HepG2 (cell line): ENCODE measurements at regions not wholly inside any gene's neighbourhood (a gene's known extent, or its start where the extent isn't known, plus 50 kb on each side); places are given as distances from the start of the nearest gene placed in this dataset.

ENCODE experiments used
- ATAC-seq: fragments of 200-7000 bp; cut with Tn5 transposase; 3 replicates; pipeline ENCODE4 v1.9.1; 2020; ENCODE audit warnings: mild to moderate bottlenecking, moderate library complexity
- BruUV-seq: library from RNA; stranded (reverse); fragments of 400-500 nt; replicated peaks from 2 replicates; lab custom pipeline; 2021; lab: Mats Ljungman, UMichigan
- CTCF ChIA-PET: fragments of 300-600 bp; formaldehyde crosslinking; extraction: SDS; loops from one replicate; lab custom pipeline; 2021; ENCODE audit warnings: low total read pairs, inconsistent platforms, low intra/inter-chr PET ratio; lab: Yijun Ruan, JAX
- POLR2A ChIA-PET: fragments of 350-600 bp; sonication (Branson Sonifier 250); formaldehyde crosslinking; loops from one replicate; lab custom pipeline; 2020; ENCODE audit warnings: antibody characterized with exemption, inconsistent platforms; lab: Yijun Ruan, JAX
- DNase-seq: peaks from one replicate; pipeline ENCODE4 v3.0.0-alpha.2; 2015; ENCODE audit warnings: low spot score
- FAIRE-seq: peaks from 3 replicates; lab custom pipeline; 2011; peaks lifted over from hg19 to GRCh38; lab: Jason Lieb, UNC
- H2AFZ ChIP-seq: one replicate; pipeline ENCODE4 v1.6.1; 2011; ENCODE audit warnings: low read length, inconsistent platforms
- H3K27ac ChIP-seq: fragments of 300-600 bp; 3 replicates; pipeline ENCODE4 v1.8.0; 2011; ENCODE audit warnings: mixed run types, mild to moderate bottlenecking, mixed read lengths, low read length, inconsistent platforms; ENCODE audit not compliant: insufficient read depth; ENCODE audit errors: extremely low read length
- H3K27me3 ChIP-seq, 2 experiments: fragments of 200-600 bp in 1 of 2; 2 replicates in 1 of 2; 3 replicates in 1 of 2; pipeline versions ENCODE4 v1.6.0 to v1.8.0; 2011; ENCODE audit warnings: low read length in 2 of 2, mild to moderate bottlenecking in 2 of 2, moderate library complexity in 2 of 2, inconsistent platforms in 1 of 2; ENCODE audit not compliant: insufficient read depth in 2 of 2, control insufficient read depth in 1 of 2
- H3K36me3 ChIP-seq, 2 experiments: fragments of 200-600 bp in 1 of 2; replicated peaks in 1 of 2; 2 replicates in 1 of 2; 3 replicates in 1 of 2; pipeline versions ENCODE4 v1.5.1 to v1.8.0; 2011; ENCODE audit warnings: low read length in 2 of 2, inconsistent platforms in 1 of 2; ENCODE audit not compliant: insufficient read depth in 2 of 2, control insufficient read depth in 1 of 2
- H3K4me1 ChIP-seq: 2 replicates; pipeline ENCODE4 v1.5.1; 2012; ENCODE audit warnings: low read length, inconsistent platforms; ENCODE audit not compliant: insufficient read depth
- H3K4me2 ChIP-seq: 2 replicates; pipeline ENCODE4 v1.6.0; 2011; ENCODE audit warnings: low read depth, low read length, inconsistent platforms
- H3K4me3 ChIP-seq, 3 experiments: fragments of 200-600 bp in 1 of 3; sonication (generic), shearing (Covaris generic) in 1 of 3; replicated peaks in 1 of 3; 2 replicates each; pipeline ENCODE4 v1.5.1; 2011 to 2016; ENCODE audit warnings: low read length in 3 of 3, inconsistent platforms in 2 of 3, low read depth in 2 of 3, mild to moderate bottlenecking in 2 of 3, control low read depth in 1 of 3, mixed read lengths in 1 of 3; ENCODE audit not compliant: insufficient read depth in 1 of 3
- H3K79me2 ChIP-seq: one replicate; pipeline ENCODE4 v1.6.1; 2011; ENCODE audit warnings: low read length, inconsistent platforms; ENCODE audit not compliant: insufficient read depth
- H3K9ac ChIP-seq: 2 replicates; pipeline ENCODE4 v1.6.0; 2011; ENCODE audit warnings: mild to moderate bottlenecking, low read depth, low read length, inconsistent platforms; ENCODE audit not compliant: insufficient read depth
- H3K9me3 ChIP-seq: 2 replicates; pipeline ENCODE4 v1.5.1; 2012; ENCODE audit warnings: mild to moderate bottlenecking, low read length
- H4K20me1 ChIP-seq: 2 replicates; pipeline ENCODE4 v1.6.0; 2011; ENCODE audit warnings: inconsistent platforms, mild to moderate bottlenecking, low read length, moderate library complexity; ENCODE audit not compliant: insufficient read depth
- ESRRA ChIP-seq: sonication (generic); formaldehyde crosslinking; IDR thresholded peaks from 2 replicates; pipeline ENCODE4 v1.5.1; 2020; ENCODE audit warnings: mild to moderate bottlenecking, low read depth, missing genetic modification reagents
- FOXO1 ChIP-seq: sonication (generic); formaldehyde crosslinking; IDR thresholded peaks from 2 replicates; pipeline ENCODE4 v1.4.0; 2020; ENCODE audit warnings: missing genetic modification reagents
- PATZ1 ChIP-seq: sonication (generic); formaldehyde crosslinking; IDR thresholded peaks from 2 replicates; pipeline ENCODE4 v1.4.0; 2020; ENCODE audit warnings: missing genetic modification reagents
- SNRNP70 ChIP-seq: fragments of 200-400 bp; formaldehyde crosslinking; IDR thresholded peaks from 2 replicates; pipeline ENCODE4 v1.6.1; 2017; ENCODE audit warnings: mild to moderate bottlenecking, low read depth, low read length, moderate library complexity
- SP4 ChIP-seq: sonication (generic); formaldehyde crosslinking; IDR thresholded peaks from 2 replicates; pipeline ENCODE4 v1.8.1; 2023; ENCODE audit warnings: mild to moderate bottlenecking, missing genetic modification reagents
- UBTF ChIP-seq: sonication (generic); formaldehyde crosslinking; IDR thresholded peaks from 2 replicates; pipeline ENCODE4 v1.4.0; 2020; ENCODE audit warnings: mild to moderate bottlenecking, missing genetic modification reagents
- ZBTB33 ChIP-seq: sonication (generic); formaldehyde crosslinking; IDR thresholded peaks from 2 replicates; pipeline ENCODE4 v1.4.0; 2020; ENCODE audit warnings: missing genetic modification reagents
- ZFX ChIP-seq: sonication (generic); formaldehyde crosslinking; IDR thresholded peaks from 2 replicates; pipeline ENCODE4 v1.4.0; 2020; ENCODE audit warnings: mild to moderate bottlenecking, low read depth, missing genetic modification reagents, moderate library complexity
- ZFY ChIP-seq: sonication (generic); formaldehyde crosslinking; IDR thresholded peaks from 2 replicates; pipeline ENCODE4 v1.4.0; 2020; ENCODE audit warnings: missing genetic modification reagents
- ZNF530 ChIP-seq: sonication (generic); formaldehyde crosslinking; IDR thresholded peaks from 2 replicates; pipeline ENCODE4 v1.5.0; 2020; ENCODE audit warnings: low read depth, mild to moderate bottlenecking, missing genetic modification reagents
- ZNF577 ChIP-seq: sonication (generic); formaldehyde crosslinking; IDR thresholded peaks from 2 replicates; pipeline ENCODE4 v1.4.0; 2020; ENCODE audit warnings: mild to moderate bottlenecking, low read depth, missing genetic modification reagents, borderline replicate concordance
- WGBS: methylation state at CpG from one replicate; pipeline ENCODE4 v1.1.6; 2017; ENCODE audit warnings: low lambda C conversion rate; 5-methylcytosine and 5-hydroxymethylcytosine counted together
- in situ Hi-C: cut with HindIII; loops from 2 replicates; pipeline ENCODE4 v1.10.0; 2017; ENCODE audit warnings: low pct_unique_long_range_greater_than_20kb; ENCODE audit not compliant: extremely low pct_ligation_motif_present
- intact Hi-C: fragments of 100-400 bp; cut with micrococcal nuclease; formaldehyde crosslinking; loops from one replicate; pipeline ENCODE4 v1.10.0; 2022; ENCODE audit not compliant: unreplicated experiment

- no peak for TF ChIP-seq ZNF530 (CRISPR knock-in tag)
- TF ChIP-seq ESRRA (CRISPR knock-in tag) = no peak
- no peak for TF ChIP-seq SNRNP70
- 0 out of 2 replicates have a peak, but pooled peaks have one; percentile 25 for TF ChIP-seq UBTF (CRISPR knock-in tag)
- TF ChIP-seq ZBTB33 (CRISPR knock-in tag) = 0 out of 2 replicates have a peak, but pooled peaks have one; percentile 26
- no peak for TF ChIP-seq FOXO1 (CRISPR knock-in tag)
- TF ChIP-seq ZFX = peak; percentile 38; the same call in 1 of the 2 replicates
- TF ChIP-seq, all 625 proteins: peak for 8
These were observed 69.5 kb downstream of the KLF15 start (continued) for GRCh38 chr3:126287536-126288241.

- Histone ChIP-seq H3K4me1 (peaks cover 11% of the 10 kb centered on the region; the same call in 1 of the 2 replicates), H3K27ac (no peak overlapping the region)
- POLR2A ChIA-PET = no interaction called here
- BruUV-seq = no TSS peak
- FAIRE-seq = no peak
- TF ChIP-seq ZFY (CRISPR knock-in tag) (0 out of 2 replicates have a peak, but pooled peaks have one; percentile 15), ZNF577 (no peak), SP4 (CRISPR knock-in tag) (no peak), PATZ1 (CRISPR knock-in tag) (peak; percentile 47; the same call in 1 of the 2 replicates)
- TF ChIP-seq, all 625 proteins: peak for 2
- Histone ChIP-seq H3K36me3 (no peaks in the 10 kb centered on the region), H2AFZ (no peak overlapping the region), H3K4me2 (peak overlapping the region; percentile 71), H3K79me2 (no peaks in the 10 kb centered on the region), H3K4me3 (peak overlapping the region in 1 of 3 experiments; percentile 60; a peak in 1 of 6 replicates), H3K9ac (no peak overlapping the region), H3K27me3 (peaks cover 2 to 27% of the 10 kb centered on the region in 2 experiments), H4K20me1 (no peaks in the 10 kb centered on the region), H3K9me3 (no peaks in the 10 kb centered on the region)
- DNase-seq (no peak), ATAC-seq (peak; percentile 71)
- in situ Hi-C loops (no loop called here), intact Hi-C loops (no loop called here)
- WGBS = 0% methylated on average over 5 of the region's 7 CpGs
- CTCF ChIA-PET = no interaction called here
These were observed 70.1 kb downstream of the KLF15 start for GRCh38 chr3:126287171-126287535.
